ENCODE measurements at regions not wholly inside any gene's neighbourhood (a gene's known extent, or its start where the extent isn't known, plus 50 kb on each side); places are given as distances from the start of the nearest gene placed in this dataset.

DNA sequence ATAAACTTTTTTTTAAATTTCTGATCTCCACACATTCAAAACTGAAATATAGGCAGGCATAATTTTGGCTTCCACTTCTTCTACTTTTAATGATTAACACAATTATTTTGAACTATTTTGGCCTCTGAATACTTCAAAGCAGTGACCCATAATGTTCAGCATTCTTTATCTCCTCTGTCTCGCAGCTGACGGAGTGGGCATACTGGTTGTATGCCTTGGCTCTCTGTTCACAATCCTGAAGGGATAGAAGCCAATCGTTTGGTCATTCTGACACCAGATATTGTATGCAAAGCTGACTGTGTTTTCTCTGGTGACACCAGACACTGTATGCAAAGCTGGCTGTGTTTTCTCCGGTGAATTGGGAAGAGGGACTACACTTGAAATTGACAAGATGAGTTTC lies 833.0 kb downstream of the EFNB2 start:
- no peak overlapping the region for H3K27ac ChIP-seq
- TF ChIP-seq, protein P1, sequence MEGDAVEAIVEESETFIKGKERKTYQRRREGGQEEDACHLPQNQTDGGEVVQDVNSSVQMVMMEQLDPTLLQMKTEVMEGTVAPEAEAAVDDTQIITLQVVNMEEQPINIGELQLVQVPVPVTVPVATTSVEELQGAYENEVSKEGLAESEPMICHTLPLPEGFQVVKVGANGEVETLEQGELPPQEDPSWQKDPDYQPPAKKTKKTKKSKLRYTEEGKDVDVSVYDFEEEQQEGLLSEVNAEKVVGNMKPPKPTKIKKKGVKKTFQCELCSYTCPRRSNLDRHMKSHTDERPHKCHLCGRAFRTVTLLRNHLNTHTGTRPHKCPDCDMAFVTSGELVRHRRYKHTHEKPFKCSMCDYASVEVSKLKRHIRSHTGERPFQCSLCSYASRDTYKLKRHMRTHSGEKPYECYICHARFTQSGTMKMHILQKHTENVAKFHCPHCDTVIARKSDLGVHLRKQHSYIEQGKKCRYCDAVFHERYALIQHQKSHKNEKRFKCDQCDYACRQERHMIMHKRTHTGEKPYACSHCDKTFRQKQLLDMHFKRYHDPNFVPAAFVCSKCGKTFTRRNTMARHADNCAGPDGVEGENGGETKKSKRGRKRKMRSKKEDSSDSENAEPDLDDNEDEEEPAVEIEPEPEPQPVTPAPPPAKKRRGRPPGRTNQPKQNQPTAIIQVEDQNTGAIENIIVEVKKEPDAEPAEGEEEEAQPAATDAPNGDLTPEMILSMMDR (IDR thresholded peaks at IDR 0.05) = no peak
- intact Hi-C loops (cut with DNase I) = no loop called here
- peaks cover 0 to 11% (median 0%) of the 10 kb centered on the region in 11 donors for H3K9me3 ChIP-seq
- WGBS, 2 donors = 43 to 50% methylated on average over 4 of the region's 4 CpGs
- H3K36me3 ChIP-seq = no peaks in the 10 kb centered on the region
- ATAC-seq (no peak), DNase-seq (no peak)
- H3K4me1 ChIP-seq = no peaks in the 10 kb centered on the region
- H3K27me3 ChIP-seq = no peaks in the 10 kb centered on the region
- no peak overlapping the region for H3K4me3 ChIP-seq

DNA sequence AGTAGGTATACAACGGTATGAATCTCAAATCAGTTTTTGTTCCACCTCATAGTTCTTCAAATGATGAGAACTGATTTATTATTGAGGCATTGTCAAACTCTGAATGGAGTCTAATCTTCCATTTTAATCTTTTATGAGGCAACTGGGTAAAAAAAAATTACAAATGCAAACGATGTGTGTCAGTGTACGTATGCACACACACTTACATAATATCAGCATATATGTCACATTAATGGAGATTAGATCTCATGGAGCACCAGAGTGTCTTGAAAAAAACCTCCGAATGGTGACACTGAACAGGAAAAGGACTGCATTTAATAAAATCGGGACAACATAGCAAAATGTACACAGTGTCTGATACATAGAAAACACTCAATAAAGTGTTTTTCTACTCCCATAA lies 842.7 kb downstream of the EFNB2 start:
- Histone ChIP-seq H3K4me1 (no peaks in the 10 kb centered on the region), H3K4me3 (no peak overlapping the region), H3K9me3 (peaks cover 0 to 16% (median 0%) of the 10 kb centered on the region in 11 donors), H3K27me3 (no peaks in the 10 kb centered on the region), H3K27ac (no peak overlapping the region), H3K36me3 (no peaks in the 10 kb centered on the region)
- DNase-seq (no peak), ATAC-seq (no peak)
- intact Hi-C loops (cut with DNase I) = no loop called here
- TF ChIP-seq, protein P1 (IDR thresholded peaks at IDR 0.05) = no peak
- WGBS, 2 donors = 86 to 91% methylated on average over 5 of the region's 5 CpGs

DNA sequence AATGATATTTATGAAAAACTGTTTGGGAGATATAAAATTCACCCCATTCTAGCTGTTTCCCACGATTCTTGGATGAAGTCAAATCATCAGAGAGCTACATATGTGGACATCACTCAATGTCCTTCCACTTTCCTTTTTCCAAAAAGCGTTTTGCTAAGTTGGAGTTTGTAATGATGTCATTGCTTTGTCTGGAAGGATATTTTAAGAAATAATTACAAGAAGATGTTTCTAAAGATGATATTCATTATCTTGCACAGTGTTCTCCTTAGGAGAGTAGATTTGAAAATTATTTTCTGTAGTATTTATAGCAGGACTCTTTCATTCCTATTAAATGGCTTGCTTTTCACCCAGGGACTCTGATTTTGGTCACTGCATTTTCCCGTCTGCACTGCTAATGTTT lies 851.2 kb downstream of the EFNB2 start:
- Histone ChIP-seq H3K27me3 (no peaks in the 10 kb centered on the region), H3K27ac (no peak overlapping the region), H3K36me3 (no peaks in the 10 kb centered on the region), H3K9me3 (peaks cover 0 to 11% (median 0%) of the 10 kb centered on the region in 11 donors), H3K4me3 (no peak overlapping the region), H3K4me1 (no peaks in the 10 kb centered on the region)
- WGBS, 2 donors = 71 to 78% methylated on average over 3 of the region's 3 CpGs
- DNase-seq (no peak), ATAC-seq (no peak)
- TF ChIP-seq, protein P1 (IDR thresholded peaks at IDR 0.05) = no peak
- intact Hi-C loops (cut with DNase I) = no loop called here

DNA sequence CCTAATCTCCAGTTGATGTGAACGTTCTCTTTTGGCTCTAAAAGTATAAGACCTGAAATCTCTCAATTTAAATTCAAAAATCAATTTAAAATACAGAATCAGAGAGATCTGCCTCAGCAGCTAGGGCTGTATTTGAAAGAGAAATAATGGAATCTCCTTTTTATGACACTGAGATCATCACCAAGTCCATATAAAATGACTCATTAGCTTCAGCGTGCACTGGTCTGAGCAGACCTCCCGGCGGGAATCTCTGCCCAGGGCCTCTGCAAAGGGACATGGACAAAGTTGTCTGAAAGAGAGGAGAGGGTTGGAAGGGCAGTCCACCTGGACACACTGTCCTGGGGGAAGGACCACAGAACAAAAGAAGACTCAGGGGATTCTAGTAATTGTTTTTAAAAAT lies 855.6 kb downstream of the EFNB2 start:
- H3K36me3 ChIP-seq = no peaks in the 10 kb centered on the region
- whole genome bisulfite sequencing, 2 donors = 70 to 84% methylated on average over 4 of the region's 4 CpGs
- peaks cover 0 to 10% (median 0%) of the 10 kb centered on the region in 11 donors for H3K9me3 ChIP-seq
- H3K27me3 ChIP-seq = no peaks in the 10 kb centered on the region
- H3K4me1 ChIP-seq = no peaks in the 10 kb centered on the region
- DNase-seq (no peak), ATAC-seq (no peak)
- no peak overlapping the region for H3K27ac ChIP-seq
- intact Hi-C loops (cut with DNase I) = no loop called here
- TF ChIP-seq, protein P1 (IDR thresholded peaks at IDR 0.05) = no peak
- H3K4me3 ChIP-seq = no peak overlapping the region
